Epidermal melanocyte (primary cell): ENCODE measurements at regions not wholly inside any gene's neighbourhood (a gene's known extent, or its start where the extent isn't known, plus 50 kb on each side); places are given as distances from the start of the nearest gene placed in this dataset.

Experiments
- DNase-seq: peaks from one replicate; pipeline ENCODE4 v3.0.0; 2011; ENCODE audit warnings: low spot score; ENCODE audit not compliant: insufficient read length

- DNase-seq: no peak
Measured at GRCh38 chr2:64196963-64197362, 52.7 kb upstream of the PELI1 start.

- DNase-seq: no peak
Measured at GRCh38 chr2:64201151-64201550, 56.9 kb upstream of the PELI1 start.

GRCh38 chr2:64202206-64202845, 58.1 kb upstream of the PELI1 start:
- DNase-seq: no peak

- DNase-seq: no peak
Measured at GRCh38 chr2:64203131-64203857, 59.1 kb upstream of the PELI1 start.

- DNase-seq: no peak
Measured at GRCh38 chr2:64203858-64204632, 59.8 kb upstream of the PELI1 start.

- no peak for DNase-seq
Measured at GRCh38 chr2:64204703-64205102, 60.5 kb upstream of the PELI1 start.

GRCh38 chr2:64205415-64205814, 61.2 kb upstream of the PELI1 start:
- no peak for DNase-seq

- no peak for DNase-seq
Measured at GRCh38 chr2:64207573-64207972, 63.4 kb upstream of the PELI1 start.

GRCh38 chr2:64210816-64211215, 66.6 kb upstream of the PELI1 start:
- no peak for DNase-seq

GRCh38 chr2:64211276-64211921, 67.2 kb upstream of the PELI1 start:
- no peak for DNase-seq

GRCh38 chr2:64212346-64212745, 68.1 kb upstream of the PELI1 start:
- no peak for DNase-seq

GRCh38 chr2:64212801-64213321, 68.6 kb upstream of the PELI1 start:
- no peak for DNase-seq

GRCh38 chr2:64213532-64214275, 69.5 kb upstream of the PELI1 start:
- no peak for DNase-seq

- DNase-seq: no peak
Measured at GRCh38 chr2:64214281-64215115, 70.3 kb upstream of the PELI1 start.

GRCh38 chr2:64217198-64217869, 73.1 kb upstream of the PELI1 start:
- no peak for DNase-seq

GRCh38 chr2:64218137-64218802, 74.0 kb upstream of the PELI1 start:
- DNase-seq: no peak

- no peak for DNase-seq
Measured at GRCh38 chr2:64219149-64219548, 74.9 kb upstream of the PELI1 start.

GRCh38 chr2:64220265-64220664, 76.0 kb upstream of the PELI1 start:
- no peak for DNase-seq
